ENCODE measurements at regions not wholly inside any gene's neighbourhood (a gene's known extent, or its start where the extent isn't known, plus 50 kb on each side); places are given as distances from the start of the nearest gene placed in this dataset.

- intact Hi-C loops (cut with micrococcal nuclease) (no loop called here), in situ Hi-C loops (cut with MboI; ENCODE audit: low sequenced_read_pairs) (no loop called here), dilution Hi-C loops (cut with HindIII; ENCODE audit: low sequenced_read_pairs, unreplicated experiment) (no loop called here)
- Histone ChIP-seq H2AK5ac (ENCODE audit: low read depth, low read length) (no peak overlapping the region), H3K4me1 (ENCODE audit: control insufficient read depth, insufficient read depth, low read length) (no peaks in the 10 kb centered on the region; the same call in 1 of the 2 replicates), H2AFZ (replicated peaks; ENCODE audit: low read length, poor library complexity) (no peak overlapping the region), H3K27me3 (ENCODE audit: control insufficient read depth, insufficient read depth, low read length) (no peaks in the 10 kb centered on the region), H4K5ac (ENCODE audit: low read depth, low read length) (no peak overlapping the region), H2BK20ac (ENCODE audit: low read depth, low read length) (no peak overlapping the region), H3K14ac (replicated peaks; ENCODE audit: low read depth, low read length) (peak overlapping the region; percentile 35; the same call in 1 of the 2 replicates), H2BK120ac (ENCODE audit: low read depth, low read length) (no peak overlapping the region), H3K4me2 (ENCODE audit: low read depth, low read length) (no peak overlapping the region), H3K79me1 (ENCODE audit: low read depth in 1 of 2, low read length in 2 of 2) (no peaks in the 10 kb centered on the region), H3K9me3 (ENCODE audit: control insufficient read depth, insufficient read depth, low read length) (no peaks in the 10 kb centered on the region), H3K9ac (ENCODE audit: low read depth, low read length) (no peak overlapping the region), H4K8ac (ENCODE audit: low read depth in 2 of 2, low read length in 2 of 2) (no peak overlapping the region), H4K20me1 (ENCODE audit: insufficient read depth, low read length) (no peaks in the 10 kb centered on the region), H3K4me3 (ENCODE audit: insufficient read depth, low read depth, low read length) (no peak overlapping the region), H3K9me1 (ENCODE audit: insufficient read depth, low read length) (peaks cover 2% of the 10 kb centered on the region; the same call in 1 of the 2 replicates), H3K56ac (ENCODE audit: extremely low read depth, insufficient read depth, low read length) (no peak overlapping the region), H3K27ac (ENCODE audit: insufficient read depth, low read length) (no peak overlapping the region), H2BK5ac (ENCODE audit: low read depth, low read length, poor library complexity, severe bottlenecking) (no peak overlapping the region), H3K23ac (ENCODE audit: low read depth, low read length) (0 out of 2 replicates have a peak overlapping the region, but pooled peaks have one; percentile 11), H3K36me3 (ENCODE audit: control insufficient read depth, insufficient read depth, low read length) (no peaks in the 10 kb centered on the region), H2AK9ac (replicated peaks; ENCODE audit: low read depth, low read length, poor library complexity) (no peak overlapping the region), H3K4ac (ENCODE audit: low read depth, low read length) (no peak overlapping the region), H2BK15ac (ENCODE audit: low read depth, low read length) (no peak overlapping the region), H3K18ac (ENCODE audit: low read depth, low read length) (no peak overlapping the region), H4K91ac (ENCODE audit: insufficient read depth, low read depth, low read length) (no peak overlapping the region)
- no CpG with 5 or more reads among the region's 5 CpGs for WGBS, 2 experiments (ENCODE audit: extremely low coverage in 2 of 2, insufficient read length in 1 of 2)
- ChIA-PET POLR2A (ENCODE audit: unreplicated experiment) (interaction anchor here (0.6 kb wide), 1 partner anchor 639 kb away, joined by 3 read pairs; no protein-coding TSS in a partner anchor), CTCF (interaction anchor here (0.5 to 1.3 kb wide), 5 partner anchors 10 to 948 kb away, joined by 3 to 4 read pairs (median 3); no protein-coding TSS in a partner anchor)
- ATAC-seq (ENCODE audit: low read depth) (no peak), DNase-seq (peak; percentile 30)
- TF ChIP-seq FOS (IDR thresholded peaks at IDR 0.05; ENCODE audit: low read depth, low read length) (no peak), MAFK (IDR thresholded peaks at IDR 0.05; ENCODE audit: low read depth, low read length) (no peak), RFX5 (IDR thresholded peaks at IDR 0.05; ENCODE audit: low read depth, low read length) (no peak), RAD21 (IDR thresholded peaks at IDR 0.05; ENCODE audit: low read length) (no peak), BHLHE40 (IDR thresholded peaks at IDR 0.05; ENCODE audit: low read depth, low read length) (no peak), SMC3 (IDR thresholded peaks at IDR 0.05; ENCODE audit: low read depth, low read length) (no peak), RCOR1 (IDR thresholded peaks at IDR 0.05; ENCODE audit: insufficient replicate concordance, low read length) (no peak), CTCF (conservative IDR thresholded peaks at IDR 0.05; ENCODE audit: low read depth, low read length) (no peak), MAZ (IDR thresholded peaks at IDR 0.05; ENCODE audit: borderline replicate concordance, low read depth, low read length) (no peak), NFE2L2 (IDR thresholded peaks at IDR 0.05; ENCODE audit: low read depth, low read length) (no peak), POLR2A (IDR thresholded peaks at IDR 0.05; ENCODE audit: low read depth, low read length) (no peak), ELK1 (IDR thresholded peaks at IDR 0.05; ENCODE audit: borderline replicate concordance, low read depth, low read length) (no peak), MXI1 (IDR thresholded peaks at IDR 0.05; ENCODE audit: borderline replicate concordance, low read depth, low read length) (no peak)
- no TSS peak for BruUV-seq (replicated peaks)
Observed at GRCh38 chr5:98130261-98131035, 643.0 kb upstream of the RGMB start.
